OCI-LY7 (cell line): ENCODE measurements at regions not wholly inside any gene's neighbourhood (a gene's known extent, or its start where the extent isn't known, plus 50 kb on each side); places are given as distances from the start of the nearest gene placed in this dataset.

ENCODE experiments used
- BruUV-seq: library from RNA; stranded (reverse); fragments of 400-500 nt; replicated peaks from 2 replicates; lab custom pipeline; 2021; lab: Mats Ljungman, UMichigan
- CTCF ChIA-PET: fragments of 300-600 bp; sonication (Branson Sonifier 250); formaldehyde crosslinking; loops from one replicate; lab custom pipeline; 2022; ENCODE audit warnings: antibody characterized with exemption; ENCODE audit not compliant: unreplicated experiment; lab: Charles Lee
- POLR2A ChIA-PET: fragments of 300-600 bp; sonication (Branson Sonifier 250); formaldehyde crosslinking; loops from one replicate; lab custom pipeline; 2022; ENCODE audit warnings: antibody characterized with exemption; lab: Charles Lee
- DNase-seq: peaks from one replicate; pipeline ENCODE4 v3.0.0-alpha.2; 2015; ENCODE audit warnings: low spot score
- H2AFZ ChIP-seq: fragments of 200-600 bp; sonication (generic), shearing (Covaris generic); 2 replicates; pipeline ENCODE4 v1.6.1; 2014; ENCODE audit warnings: mild to moderate bottlenecking, antibody characterized with exemption, low read length, moderate library complexity
- H3K27ac ChIP-seq: fragments of 200-600 bp; sonication (generic); 2 replicates; pipeline ENCODE4 v1.5.1; 2014; ENCODE audit warnings: mixed run types, low read depth, mild to moderate bottlenecking, moderate library complexity, low read length, inconsistent platforms; ENCODE audit not compliant: poor library complexity, severe bottlenecking
- H3K36me3 ChIP-seq: fragments of 200-600 bp; sonication (generic); 2 replicates; pipeline ENCODE4 v1.6.1; 2014; ENCODE audit warnings: mild to moderate bottlenecking, antibody characterized with exemption, low read length, moderate library complexity, mixed read lengths; ENCODE audit not compliant: insufficient read depth
- H3K4me1 ChIP-seq: fragments of 200-600 bp; sonication (generic); 2 replicates; pipeline ENCODE4 v1.5.1; 2014; ENCODE audit warnings: mild to moderate bottlenecking, low read length; ENCODE audit not compliant: insufficient read depth, poor library complexity, severe bottlenecking
- H3K4me2 ChIP-seq: fragments of 200-600 bp; sonication (generic); 2 replicates; pipeline ENCODE4 v1.6.1; 2014; ENCODE audit warnings: mild to moderate bottlenecking, low read length
- H3K4me3 ChIP-seq: fragments of 200-600 bp; sonication (generic); 2 replicates; pipeline ENCODE4 v1.5.1; 2014; ENCODE audit warnings: mild to moderate bottlenecking, low read depth, low read length; ENCODE audit not compliant: poor library complexity, severe bottlenecking
- H3K79me2 ChIP-seq: fragments of 200-600 bp; sonication (generic); 2 replicates; pipeline ENCODE4 v1.6.1; 2016; ENCODE audit warnings: low read depth, mild to moderate bottlenecking, low read length, moderate library complexity, mixed read lengths; ENCODE audit not compliant: insufficient read depth
- H3K9me2 ChIP-seq: fragments of 200-600 bp; sonication (generic); 2 replicates; pipeline ENCODE4 v1.6.1; 2016; ENCODE audit warnings: mild to moderate bottlenecking, low read length, mixed read lengths; ENCODE audit not compliant: insufficient read depth
- H3K9me3 ChIP-seq: fragments of 200-600 bp; sonication (generic); 2 replicates; pipeline ENCODE4 v1.6.1; 2014; ENCODE audit warnings: mild to moderate bottlenecking, mixed run types, low read length, mixed read lengths
- H4K20me1 ChIP-seq: fragments of 200-600 bp; sonication (generic); 2 replicates; pipeline ENCODE4 v1.6.1; 2014; ENCODE audit warnings: mild to moderate bottlenecking, antibody characterized with exemption, low read length, moderate library complexity, mixed read lengths; ENCODE audit not compliant: insufficient read depth
- CTCF ChIP-seq: fragments of 200-600 bp; sonication (generic); conservative IDR thresholded peaks from 2 replicates; pipeline ENCODE4 v1.5.1; 2014; ENCODE audit warnings: mild to moderate bottlenecking, antibody characterized with exemption, low read length, moderate library complexity, mixed read lengths
- EZH2phosphoT487 ChIP-seq: fragments of 200-600 bp; sonication (generic); IDR thresholded peaks from 2 replicates; pipeline ENCODE4 v1.6.1; 2018; ENCODE audit warnings: low read depth, borderline replicate concordance, mild to moderate bottlenecking, mixed run types, antibody characterized with exemption, low read length, moderate library complexity, mixed read lengths
- intact Hi-C: fragments of 100-400 bp; cut with micrococcal nuclease; formaldehyde crosslinking; loops from one replicate; pipeline ENCODE4 v1.10.0; 2022; ENCODE audit not compliant: unreplicated experiment

GRCh38 chr12:46896680-46897079, 70.9 kb upstream of the SLC38A4 start:
- DNase-seq, result no peak
- Histone ChIP-seq H2AFZ (no peak overlapping the region), H3K27ac (no peak overlapping the region), H4K20me1 (no peaks in the 10 kb centered on the region), H3K4me1 (no peaks in the 10 kb centered on the region), H3K4me3 (no peak overlapping the region), H3K79me2 (no peaks in the 10 kb centered on the region), H3K4me2 (no peak overlapping the region), H3K9me3 (no peaks in the 10 kb centered on the region), H3K9me2 (no peaks in the 10 kb centered on the region; the same call in 1 of the 2 replicates), H3K36me3 (no peaks in the 10 kb centered on the region)
- ChIA-PET POLR2A (no interaction called here), CTCF (no interaction called here)
- TF ChIP-seq EZH2phosphoT487 (no peak), CTCF (no peak)
- intact Hi-C loops, result no loop called here
- BruUV-seq, result no TSS peak

- Histone ChIP-seq H3K79me2 (no peaks in the 10 kb centered on the region), H3K9me3 (no peaks in the 10 kb centered on the region), H3K36me3 (no peaks in the 10 kb centered on the region), H3K4me1 (no peaks in the 10 kb centered on the region), H3K27ac (no peak overlapping the region), H3K4me3 (no peak overlapping the region), H3K4me2 (no peak overlapping the region), H3K9me2 (no peaks in the 10 kb centered on the region; the same call in 1 of the 2 replicates), H4K20me1 (no peaks in the 10 kb centered on the region), H2AFZ (no peak overlapping the region)
- no TSS peak for BruUV-seq
- intact Hi-C loops, result no loop called here
- DNase-seq, result no peak
- no peak for TF ChIP-seq CTCF
- POLR2A ChIA-PET, result no interaction called here
- CTCF ChIA-PET, result no interaction called here
These were observed 72.5 kb upstream of the SLC38A4 start for GRCh38 chr12:46898152-46898931.

GRCh38 chr12:46898989-46899388, 73.2 kb upstream of the SLC38A4 start:
- DNase-seq, result no peak

More at GRCh38 chr12:46898989-46899388, 73.2 kb upstream of the SLC38A4 start:
- H3K27ac ChIP-seq, result no peak overlapping the region
- BruUV-seq, result no TSS peak
- H3K4me2 ChIP-seq, result no peak overlapping the region
- no peak overlapping the region for H2AFZ ChIP-seq
- no peaks in the 10 kb centered on the region for H4K20me1 ChIP-seq
- no peak overlapping the region for H3K4me3 ChIP-seq
- intact Hi-C loops, result no loop called here
- TF ChIP-seq CTCF (no peak), EZH2phosphoT487 (no peak)
- H3K4me1 ChIP-seq, result no peaks in the 10 kb centered on the region
- ChIA-PET CTCF (no interaction called here), POLR2A (interaction anchor here (1.0 kb wide), 1 partner anchor 66 kb away, joined by 3 read pairs; no protein-coding TSS in a partner anchor)
- H3K36me3 ChIP-seq, result no peaks in the 10 kb centered on the region
- no peaks in the 10 kb centered on the region for H3K9me3 ChIP-seq
- no peaks in the 10 kb centered on the region; the same call in 1 of the 2 replicates for H3K9me2 ChIP-seq
- H3K79me2 ChIP-seq, result no peaks in the 10 kb centered on the region
